NCI-H146 treated with DMSO at 0.1 percent for 48 hours (cell line): ENCODE measurements at regions not wholly inside any gene's neighbourhood (a gene's known extent, or its start where the extent isn't known, plus 50 kb on each side); places are given as distances from the start of the nearest gene placed in this dataset.
"Not testable (repeated sequence)": the region's sequence is repeated elsewhere in the genome, so short reads cannot be mapped to it uniquely, and the experiment has no call there.

Experiments used
- DNase-seq: peaks from one replicate; lab custom pipeline; 2025; ENCODE audit not compliant: unreplicated experiment; lab: John Stamatoyannopoulos, UW

DNA sequence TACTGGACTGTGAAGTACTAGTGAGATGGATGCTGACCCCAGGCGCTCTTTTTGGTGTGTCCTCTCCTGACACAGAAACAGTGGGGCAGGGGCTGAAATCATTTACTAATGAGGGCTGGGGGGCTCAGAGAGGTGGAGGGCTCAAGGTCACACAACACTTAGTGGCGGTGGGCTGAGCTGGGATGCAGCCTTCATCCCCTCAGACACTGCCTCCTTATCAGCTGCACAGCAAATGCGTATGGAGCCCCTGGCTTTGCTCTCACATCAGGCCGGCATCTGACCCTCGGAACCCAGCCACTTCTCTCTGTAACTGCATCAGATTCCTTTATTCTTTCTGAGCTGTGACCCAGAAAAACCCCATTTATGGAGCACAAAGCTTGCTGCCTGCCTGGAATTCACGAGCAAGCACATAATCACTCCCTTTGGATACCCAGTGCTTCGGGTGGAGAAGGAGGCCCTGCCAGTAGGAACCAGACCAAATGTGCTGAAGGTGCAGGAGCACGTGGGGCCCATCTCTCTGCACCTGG is 736.6 kb downstream of the TBC1D22A start:
- DNase-seq = no peak

DNA sequence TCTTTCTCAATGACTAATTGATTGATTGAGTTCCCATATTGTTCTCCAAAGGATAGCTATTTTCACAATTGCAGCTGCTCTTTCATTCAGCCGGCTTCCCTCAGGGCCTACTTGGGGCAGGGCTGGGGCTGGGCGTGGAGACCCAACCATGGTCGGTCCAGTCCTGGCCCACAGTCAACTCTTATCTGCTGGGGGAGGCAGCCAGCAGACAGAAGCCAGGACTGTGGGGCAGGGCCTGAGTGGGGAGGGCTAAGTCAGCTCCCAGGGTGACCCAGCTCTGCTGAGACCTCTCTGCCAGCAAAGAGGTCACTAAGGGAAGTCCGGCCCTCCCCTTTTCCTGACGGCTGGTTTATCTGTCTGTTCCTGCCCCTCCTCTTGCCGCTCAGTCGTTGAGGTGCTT is 735.2 kb downstream of the TBC1D22A start:
- DNase-seq = no peak

DNA sequence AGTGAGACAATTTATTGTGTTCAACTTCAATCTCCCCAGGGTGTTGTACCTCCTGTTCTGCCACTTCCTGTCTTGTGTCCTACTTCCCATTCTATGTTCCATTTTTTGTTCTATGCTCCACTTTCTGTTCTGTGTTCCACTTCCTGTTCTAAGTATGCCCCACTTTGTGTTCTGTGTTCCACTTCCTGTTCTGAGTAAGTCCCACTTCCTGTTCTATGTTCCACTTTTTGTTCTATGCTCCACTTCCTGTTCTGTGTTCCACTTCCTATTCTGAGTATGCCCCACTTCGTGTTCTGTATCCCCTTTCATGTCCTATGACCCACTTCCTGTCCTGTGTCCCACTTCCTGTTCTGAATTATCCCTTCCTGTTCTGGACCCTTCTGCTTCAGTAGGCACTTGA is 732.7 kb downstream of the TBC1D22A start:
- no peak for DNase-seq

DNA sequence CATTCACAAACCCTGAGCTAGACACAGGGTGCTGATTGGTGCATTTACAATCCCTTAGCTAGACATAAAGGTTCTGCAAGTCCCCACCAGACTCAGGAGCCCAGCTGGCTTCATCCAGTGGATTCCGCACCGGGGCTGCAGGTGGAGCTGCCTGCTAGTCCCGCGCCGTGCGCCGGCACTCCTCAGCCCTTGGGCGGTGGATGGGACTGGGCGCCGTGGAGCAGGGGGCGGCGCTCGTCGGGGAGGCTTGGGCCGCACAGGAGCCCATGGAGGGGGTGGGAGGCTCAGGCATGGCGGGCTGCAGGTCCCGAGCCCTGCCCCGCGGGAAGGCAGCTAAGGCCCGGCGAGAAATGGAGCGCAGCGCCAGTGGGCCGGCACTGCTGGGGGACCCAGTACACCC is 725.7 kb downstream of the TBC1D22A start:
- not testable (repeated sequence) for DNase-seq

DNA sequence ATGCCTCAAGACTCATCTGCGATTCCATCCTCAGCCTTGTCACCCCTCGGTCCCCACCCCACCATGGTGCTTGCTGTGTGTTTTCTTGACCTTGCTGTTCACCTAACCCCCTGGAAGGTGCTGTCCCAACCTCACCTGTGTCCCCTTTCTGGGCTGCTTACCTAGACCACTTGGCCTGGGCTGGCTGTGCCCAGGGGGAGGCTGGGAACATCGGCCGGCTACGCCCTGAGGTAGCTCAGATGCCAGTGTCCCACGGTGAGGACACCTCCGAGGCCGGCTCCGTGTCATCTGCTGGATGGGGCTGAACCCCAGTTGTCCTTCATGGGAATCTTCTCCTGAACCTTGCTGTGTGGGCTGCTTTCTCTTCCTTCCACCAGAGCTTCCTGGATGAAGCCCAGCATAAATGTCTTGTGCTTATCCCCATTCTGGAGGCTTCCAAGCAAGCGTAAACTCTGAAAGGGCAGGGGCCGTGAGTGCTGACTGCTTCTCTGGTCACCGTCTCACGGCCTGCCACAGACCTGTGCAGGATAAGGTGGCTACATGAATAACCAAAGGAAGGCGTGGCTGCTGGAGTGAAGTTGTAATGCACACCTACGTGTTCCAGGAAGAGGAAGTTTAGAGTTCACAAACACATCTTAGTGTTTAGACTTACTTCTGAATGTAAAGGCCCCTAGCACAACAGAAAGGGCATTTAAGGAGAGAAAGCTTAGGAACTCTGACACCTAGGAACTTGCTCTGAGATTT is 724.3 kb downstream of the TBC1D22A start:
- no peak for DNase-seq

DNA sequence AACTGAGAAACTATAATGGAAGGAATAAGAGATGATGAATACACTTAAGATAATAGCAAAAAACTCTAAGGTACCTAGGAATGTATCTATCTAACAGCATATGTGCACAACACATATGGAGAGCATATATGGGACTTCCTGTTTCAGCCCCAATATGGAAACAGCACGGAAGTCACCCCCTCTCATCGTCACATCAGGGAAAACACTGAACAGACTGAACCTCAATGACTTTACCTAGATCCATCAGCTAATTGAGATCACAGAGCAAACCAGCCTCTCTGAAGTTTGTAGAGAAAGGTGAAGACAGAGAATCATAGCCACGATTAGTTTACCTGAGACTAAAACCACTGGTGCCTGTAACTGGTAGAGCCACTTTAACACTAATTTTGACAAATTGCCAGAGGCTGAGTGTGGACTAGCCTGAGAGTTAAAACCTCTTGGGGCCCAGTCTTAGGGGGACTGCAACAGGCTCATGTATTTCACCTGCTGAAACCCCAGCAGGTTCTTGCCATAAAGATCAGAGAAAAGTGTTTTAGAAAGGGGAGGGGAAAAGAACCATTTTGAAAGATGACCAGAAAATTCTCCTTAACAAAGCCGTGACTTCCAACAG is 722.6 kb downstream of the TBC1D22A start:
- DNase-seq = no peak

DNA sequence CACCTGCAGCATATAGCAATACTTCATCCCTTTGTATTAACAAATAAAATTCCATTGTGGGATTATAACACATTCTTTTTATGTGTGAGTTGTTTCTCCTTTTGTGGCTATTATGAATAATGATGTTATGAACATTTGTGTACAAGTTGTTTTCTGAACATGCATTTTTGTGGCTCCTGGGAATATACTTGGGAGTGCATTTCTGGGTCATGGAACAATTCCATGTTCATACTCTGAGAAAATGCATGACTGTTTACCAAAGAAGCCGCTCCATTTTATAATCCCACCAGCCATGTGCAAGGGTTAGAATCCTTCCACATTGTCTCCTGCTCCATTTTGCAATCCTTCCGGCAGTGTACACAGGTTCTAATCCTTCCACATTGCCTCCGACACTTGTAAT is 713.8 kb downstream of the TBC1D22A start:
- no peak for DNase-seq

DNA sequence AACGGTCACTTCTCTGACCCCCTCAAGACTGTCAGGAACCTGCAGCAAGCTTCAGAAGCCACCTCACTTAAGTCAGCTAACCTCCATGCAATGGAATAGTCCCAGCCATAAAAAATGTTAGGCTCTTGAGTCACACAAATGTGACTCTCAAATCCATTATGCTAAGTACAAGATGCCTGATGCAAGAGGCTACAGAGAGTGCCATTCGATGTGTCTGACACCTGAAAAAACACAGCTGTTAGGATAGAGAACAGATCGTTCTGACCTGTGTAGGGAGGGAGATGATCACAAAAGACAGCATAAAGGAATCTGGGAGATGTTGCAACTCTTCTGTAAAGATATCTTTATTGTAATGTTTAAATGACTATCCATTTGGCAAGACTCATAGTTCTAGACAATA is 712.4 kb downstream of the TBC1D22A start:
- no peak for DNase-seq

DNA sequence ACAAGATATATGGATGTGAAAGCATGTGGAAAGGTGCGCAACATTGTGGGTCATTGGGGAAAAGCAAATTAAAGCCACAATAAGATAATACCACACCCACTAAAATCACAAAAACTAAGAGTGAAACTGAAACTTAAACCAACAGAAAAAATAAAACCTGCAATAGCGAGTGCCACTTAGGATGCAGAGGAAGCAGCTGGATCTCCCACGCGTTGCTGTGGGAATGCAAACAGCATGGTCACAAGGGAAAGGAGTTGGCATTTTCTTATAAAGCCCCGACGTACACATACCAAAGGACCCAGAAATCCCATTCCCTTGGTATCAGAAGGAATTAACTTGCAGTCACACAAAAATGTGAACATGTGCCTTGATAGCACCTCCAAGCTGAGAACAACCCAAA is 712.0 kb downstream of the TBC1D22A start:
- DNase-seq = no peak

DNA sequence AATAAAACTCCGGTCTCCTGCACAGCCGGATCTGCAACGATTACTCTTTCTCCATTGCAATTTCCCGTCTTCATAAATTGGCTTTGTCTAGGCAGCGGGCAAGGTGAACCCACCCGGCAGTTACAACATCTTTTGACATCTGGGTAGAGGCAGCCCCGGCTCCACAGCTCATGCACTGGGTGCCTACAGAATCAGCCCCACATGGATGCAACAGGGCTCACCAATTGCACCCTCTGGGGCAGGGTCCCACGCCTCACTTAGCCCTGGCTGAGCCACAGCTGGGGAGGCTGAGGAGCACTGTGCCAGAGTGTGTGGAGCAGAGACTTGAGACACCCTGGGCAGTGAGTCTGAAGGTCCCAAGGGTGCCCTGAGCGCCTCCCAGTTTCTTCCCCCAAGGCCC is 710.2 kb downstream of the TBC1D22A start:
- no peak for DNase-seq

DNA sequence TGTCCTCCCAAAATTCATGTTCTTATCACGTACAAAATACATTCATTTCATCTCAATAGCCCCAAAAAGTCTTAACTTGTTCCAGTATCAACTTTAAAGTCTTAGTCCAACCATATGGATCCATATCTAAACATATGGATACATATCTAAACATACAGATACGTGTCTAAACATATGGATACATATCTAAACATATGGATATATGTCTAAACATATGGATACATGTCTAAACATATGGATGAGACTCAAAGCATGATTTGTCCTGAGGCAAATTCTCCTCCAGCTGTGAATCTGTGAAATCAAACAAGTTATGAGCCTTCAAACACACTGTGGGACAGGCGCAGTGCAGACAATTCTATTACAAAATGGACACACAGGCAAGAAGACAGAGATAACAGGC is 709.0 kb downstream of the TBC1D22A start:
- DNase-seq = no peak

DNA sequence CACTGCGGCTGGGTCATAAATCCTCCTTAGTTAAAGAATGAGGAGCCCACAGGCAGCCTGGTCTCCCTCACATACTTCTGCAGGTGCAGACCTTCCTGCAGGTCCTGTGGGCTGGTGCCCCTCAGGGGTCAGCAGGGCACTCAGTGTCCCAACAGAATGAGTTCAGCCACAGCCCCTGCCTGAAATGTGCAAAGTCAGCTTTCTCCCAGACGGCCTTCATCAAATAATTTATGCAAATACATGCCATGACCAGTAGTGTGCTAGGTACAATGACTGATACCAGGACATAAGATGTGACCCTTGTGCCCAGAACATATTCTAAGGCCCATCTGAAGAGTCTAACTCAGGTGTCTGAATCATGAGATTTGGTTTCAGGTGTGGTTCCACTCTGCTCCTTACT is 703.4 kb downstream of the TBC1D22A start:
- no peak for DNase-seq

DNA sequence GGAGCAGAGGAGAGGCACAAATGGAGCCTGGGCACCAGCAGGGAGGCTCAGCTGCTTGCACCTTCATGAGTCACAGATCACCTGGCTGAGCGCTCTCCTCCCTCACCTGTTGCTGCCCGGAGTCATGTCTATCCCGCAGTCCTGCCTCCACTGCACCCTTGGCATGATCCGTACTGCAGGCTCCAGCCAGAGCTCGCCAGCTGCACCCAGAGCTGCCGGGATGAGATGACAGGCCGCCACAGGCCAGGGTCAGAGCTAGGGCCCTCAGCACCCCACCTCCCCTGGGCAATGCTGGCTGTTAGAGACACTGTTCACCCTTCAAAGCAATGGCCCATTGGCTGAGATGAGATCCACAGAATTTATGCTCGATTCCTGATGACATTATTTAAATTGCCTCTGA is 702.8 kb downstream of the TBC1D22A start:
- DNase-seq = no peak

DNA sequence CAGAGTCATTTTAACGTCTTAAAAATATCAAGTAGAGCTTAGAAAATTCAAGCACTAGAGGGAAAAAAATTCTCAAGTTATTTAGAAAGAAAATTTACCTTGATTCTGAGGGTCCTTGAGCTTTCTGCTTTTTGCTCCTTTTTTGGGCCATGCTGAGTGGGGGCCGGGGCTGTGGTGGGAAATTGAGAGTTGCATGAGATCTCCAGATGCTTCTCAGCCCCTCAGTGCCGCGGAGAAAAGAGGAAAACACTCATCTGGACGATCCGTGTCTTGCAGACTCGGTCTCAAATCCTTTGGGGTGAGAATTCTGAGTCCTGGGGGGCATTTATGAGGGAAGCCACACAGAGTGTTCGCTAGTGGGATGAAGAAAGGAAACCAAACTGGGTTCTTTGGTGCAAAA is 700.8 kb downstream of the TBC1D22A start:
- no peak for DNase-seq

DNA sequence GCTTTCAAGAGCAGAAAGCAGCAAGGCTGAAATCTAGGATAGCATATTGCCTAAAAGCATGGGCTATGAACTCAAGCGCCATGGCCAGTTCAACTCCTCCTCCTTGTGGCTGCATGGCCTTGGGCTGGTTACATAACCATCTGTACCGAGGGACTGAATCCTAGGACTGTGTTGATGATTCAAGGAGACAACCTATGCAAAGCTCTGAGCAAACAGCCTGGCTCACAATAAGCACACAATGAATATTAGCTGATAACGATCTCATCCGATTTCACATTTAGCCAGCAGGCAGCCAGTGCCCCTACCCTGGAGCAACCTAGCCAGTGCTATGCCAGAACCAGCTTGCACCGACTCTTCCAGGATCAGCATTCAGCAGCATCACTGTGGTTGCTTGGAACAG is 698.4 kb downstream of the TBC1D22A start:
- DNase-seq = peak; percentile 0

DNA sequence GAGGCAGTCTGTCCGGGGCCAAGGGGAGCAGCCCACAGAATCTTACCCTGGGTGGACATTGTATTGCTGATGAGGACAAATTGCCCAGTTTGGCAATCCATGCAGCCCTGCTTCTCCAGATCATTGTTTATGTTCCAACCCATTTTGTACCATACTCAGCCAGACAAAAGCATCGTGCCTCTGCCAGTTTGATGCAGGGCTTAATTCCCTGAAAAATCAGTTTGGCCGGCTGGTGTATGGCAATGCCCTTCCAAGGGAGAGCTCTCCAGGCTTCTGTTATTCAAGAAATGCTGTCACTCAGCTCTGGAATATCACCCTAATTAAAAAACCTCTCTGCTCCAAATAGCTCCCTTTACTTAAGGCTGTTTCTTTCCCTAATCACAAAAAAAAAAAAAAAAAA is 697.7 kb downstream of the TBC1D22A start:
- DNase-seq = no peak

DNA sequence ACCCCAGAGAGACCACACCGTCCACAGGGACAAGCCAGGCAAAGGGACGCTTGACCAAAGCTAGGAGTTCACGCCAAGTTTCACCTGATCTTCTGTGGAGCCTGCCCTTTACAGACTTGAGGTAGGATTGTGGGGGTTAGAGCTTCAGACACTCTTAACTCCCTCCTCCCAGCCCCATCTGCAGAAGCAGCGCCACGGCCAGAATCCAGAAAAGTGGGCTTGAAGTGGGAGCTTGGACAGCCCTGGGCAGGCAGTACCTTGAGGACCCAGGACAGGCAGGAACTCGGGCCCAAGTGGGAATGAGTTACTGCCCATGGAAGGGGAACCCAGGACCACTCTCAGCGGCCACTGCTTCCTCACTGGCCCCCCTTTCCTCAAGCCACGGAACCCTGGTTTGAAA is 695.9 kb downstream of the TBC1D22A start:
- no peak for DNase-seq

DNA sequence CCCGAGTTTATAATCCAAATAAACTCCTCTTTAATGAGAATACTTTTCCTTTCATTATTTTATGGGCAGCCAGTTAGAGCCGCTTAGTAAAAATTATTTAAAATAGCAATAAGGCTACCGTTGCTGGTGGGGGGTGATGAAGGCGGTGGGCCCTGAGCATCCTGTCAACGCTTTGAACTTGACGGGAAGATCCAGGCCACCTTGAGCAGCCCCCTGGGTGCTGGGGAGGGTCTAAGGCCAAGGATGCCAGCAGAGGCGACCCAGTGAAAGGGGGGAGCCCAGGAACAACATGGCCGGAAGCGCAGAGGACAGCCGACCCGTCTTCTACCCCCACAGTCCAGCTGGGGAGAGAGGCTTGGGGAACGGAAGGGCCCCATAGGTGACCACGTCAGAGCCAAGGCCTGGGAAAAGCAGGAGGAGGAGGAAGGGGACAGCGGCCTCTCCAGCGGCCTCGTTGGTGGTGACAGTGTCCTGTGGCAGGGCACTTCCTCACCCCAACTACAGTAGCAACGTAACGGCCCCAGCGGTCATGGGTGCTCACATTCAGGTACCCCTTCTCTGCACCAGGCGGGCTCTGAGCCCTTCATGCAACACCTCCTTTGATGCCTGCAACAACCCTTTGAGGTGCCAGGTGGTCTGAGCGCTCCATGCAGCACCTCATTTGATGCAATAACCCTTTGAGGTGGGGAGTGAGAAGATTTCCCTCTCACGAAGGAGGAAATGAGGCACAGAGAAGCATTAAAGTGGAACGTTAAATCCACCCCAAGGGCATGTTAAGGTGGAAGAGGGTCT is 695.3 kb downstream of the TBC1D22A start:
- no peak for DNase-seq

DNA sequence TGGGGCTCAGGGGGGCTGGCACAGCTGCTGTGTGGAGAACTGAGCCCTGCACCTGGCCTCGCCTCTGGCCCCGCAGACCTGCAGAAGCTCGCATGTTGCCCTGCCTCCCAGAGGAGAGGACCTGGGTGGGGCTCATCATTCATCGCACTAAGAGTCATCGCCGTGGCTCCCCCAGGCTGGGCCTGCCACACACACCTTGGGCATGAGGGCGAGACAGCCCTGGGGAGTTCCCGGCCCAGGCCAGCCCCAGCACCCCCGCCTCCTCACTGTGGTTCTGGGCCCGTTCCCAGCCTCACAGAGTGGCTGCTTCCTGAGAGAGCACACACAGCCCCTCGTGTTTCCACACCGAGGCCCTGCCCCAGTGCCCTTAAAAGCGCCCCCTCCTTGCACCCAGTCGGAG is 694.6 kb downstream of the TBC1D22A start:
- no peak for DNase-seq

DNA sequence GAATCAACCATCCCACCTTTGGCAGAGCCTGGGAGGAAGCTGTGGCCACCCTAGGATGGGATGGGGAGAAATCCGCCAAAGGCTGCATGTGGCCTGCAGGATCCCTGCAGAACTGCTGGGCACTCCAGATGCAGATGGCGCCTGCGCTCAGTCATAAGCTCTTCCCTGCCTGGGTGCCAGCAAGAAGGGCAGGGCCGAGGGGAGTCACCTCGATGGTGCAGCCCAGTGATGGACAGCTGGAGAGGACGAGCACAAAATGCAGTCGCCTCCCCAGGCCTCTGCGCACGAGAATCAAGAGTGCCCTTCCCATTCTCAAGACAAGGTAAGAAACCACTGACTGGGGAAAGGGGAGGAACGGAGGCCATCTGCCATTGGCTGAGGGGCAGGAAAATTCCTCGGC is 693.6 kb downstream of the TBC1D22A start:
- DNase-seq = no peak

DNA sequence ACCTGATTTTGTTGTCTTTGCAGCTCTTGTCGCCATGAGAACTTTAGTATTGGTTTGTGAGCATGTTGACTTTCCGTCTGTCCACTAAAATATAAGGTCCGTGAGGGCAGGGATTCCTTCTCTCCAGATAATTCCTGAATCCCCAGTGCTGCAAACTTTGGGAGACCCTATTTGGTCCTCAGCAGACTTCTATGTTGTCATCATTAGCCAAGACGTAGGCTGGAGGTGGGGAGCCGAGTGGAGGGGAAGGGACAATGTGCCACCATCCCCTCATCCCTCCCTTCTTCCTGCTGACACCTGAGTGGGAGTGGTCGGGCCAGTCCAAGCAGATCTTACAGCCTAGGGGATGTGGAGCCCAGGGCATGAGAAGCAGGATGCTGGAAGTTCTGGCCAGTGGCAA is 690.6 kb downstream of the TBC1D22A start:
- DNase-seq = no peak

DNA sequence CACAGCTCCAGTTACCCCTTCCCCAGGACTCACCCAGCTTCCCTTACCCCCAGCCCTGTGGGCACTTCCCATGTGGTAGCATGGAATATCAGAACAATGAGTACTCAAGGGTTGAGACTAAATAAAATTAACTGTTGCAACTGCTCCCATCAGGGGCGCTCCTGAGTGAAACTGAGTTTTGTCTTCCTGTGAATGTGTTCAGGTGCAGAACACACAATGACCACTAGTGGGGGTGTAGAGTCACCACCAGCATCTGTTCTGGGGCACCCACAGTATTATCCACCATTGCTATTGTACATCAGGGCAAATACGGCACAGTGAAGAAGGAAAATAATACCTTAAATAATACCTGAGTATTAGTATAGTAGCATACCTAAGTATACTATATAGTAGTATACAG is 689.7 kb downstream of the TBC1D22A start:
- no peak for DNase-seq
